HG03432 (cell line): ENCODE measurements at regions not wholly inside any gene's neighbourhood (a gene's known extent, or its start where the extent isn't known, plus 50 kb on each side); places are given as distances from the start of the nearest gene placed in this dataset.
"Not testable (repeated sequence)": the region's sequence is repeated elsewhere in the genome, so short reads cannot be mapped to it uniquely, and the experiment has no call there.

Experiments used
- ATAC-seq: cut with Tn5 transposase; IDR thresholded peaks from one replicate; pipeline ENCODE4 v1.9.1; 2021; ENCODE audit warnings: mild to moderate bottlenecking, moderate library complexity; ENCODE audit not compliant: unreplicated experiment

DNA sequence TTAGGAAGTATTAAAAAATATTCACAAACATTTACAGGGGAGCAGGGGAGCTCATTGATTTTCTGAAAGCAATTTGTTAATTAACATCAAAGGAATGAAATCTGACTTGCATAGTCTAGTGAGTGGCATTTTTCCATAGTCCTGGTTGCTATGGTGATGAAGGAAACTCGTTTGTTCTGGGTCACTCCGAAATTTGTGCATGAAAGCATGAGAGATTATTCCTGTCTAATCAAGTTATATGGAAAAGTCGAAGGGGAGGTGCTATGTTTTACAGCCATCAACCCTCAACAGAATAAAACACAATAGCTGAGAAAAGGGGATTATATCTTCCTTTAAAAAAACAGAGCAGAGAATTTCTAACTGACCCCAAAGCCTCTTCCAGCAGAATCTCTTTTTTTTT, 1495.7 kb upstream of the WWC1 start:
- ATAC-seq = no peak

DNA sequence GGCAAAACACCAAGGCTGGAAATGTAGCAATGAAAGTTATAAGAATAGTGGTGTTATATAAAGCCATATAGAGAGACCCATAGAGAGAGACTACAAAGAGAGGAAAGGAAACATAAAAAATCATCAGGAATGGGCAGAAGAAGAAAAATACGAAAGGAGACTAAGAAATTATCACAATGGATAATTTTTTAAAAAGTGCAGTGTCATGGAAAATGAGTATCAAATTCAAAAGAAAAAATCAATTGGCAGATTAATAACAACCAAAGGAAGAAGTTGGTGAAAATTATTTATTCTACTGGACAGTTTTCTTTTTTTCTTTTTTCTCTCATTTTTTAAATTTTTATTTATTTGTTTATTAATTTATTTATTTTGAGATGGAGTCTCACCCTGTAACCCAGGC, 1488.4 kb upstream of the WWC1 start:
- ATAC-seq = no peak

DNA sequence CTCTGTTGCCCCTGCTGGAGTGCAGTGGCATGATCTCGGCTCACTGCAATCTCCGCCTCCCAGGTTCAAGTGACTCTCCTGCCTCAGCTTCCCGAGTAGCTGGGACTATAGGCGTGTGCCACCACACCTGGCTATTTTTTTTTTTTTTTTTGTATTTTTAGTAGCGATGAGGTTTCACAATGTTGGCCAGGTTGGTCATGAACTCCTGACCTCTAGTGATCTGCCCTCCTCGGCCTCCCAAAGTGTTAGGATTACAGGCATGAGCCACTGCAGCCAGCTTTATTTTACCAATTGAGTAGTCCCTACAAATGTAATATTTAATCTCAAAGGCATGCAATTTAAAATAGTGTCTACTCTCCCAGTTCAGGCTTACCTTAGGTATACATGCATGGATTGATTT, 1487.2 kb upstream of the WWC1 start:
- not testable (repeated sequence) for ATAC-seq

- not testable (repeated sequence) for ATAC-seq
Observed at GRCh38 chr5:166804693-166805092, 1486.8 kb upstream of the WWC1 start.

GRCh38 chr5:166810093-166810658, 1481.3 kb upstream of the WWC1 start:
- not testable (repeated sequence) for ATAC-seq

DNA sequence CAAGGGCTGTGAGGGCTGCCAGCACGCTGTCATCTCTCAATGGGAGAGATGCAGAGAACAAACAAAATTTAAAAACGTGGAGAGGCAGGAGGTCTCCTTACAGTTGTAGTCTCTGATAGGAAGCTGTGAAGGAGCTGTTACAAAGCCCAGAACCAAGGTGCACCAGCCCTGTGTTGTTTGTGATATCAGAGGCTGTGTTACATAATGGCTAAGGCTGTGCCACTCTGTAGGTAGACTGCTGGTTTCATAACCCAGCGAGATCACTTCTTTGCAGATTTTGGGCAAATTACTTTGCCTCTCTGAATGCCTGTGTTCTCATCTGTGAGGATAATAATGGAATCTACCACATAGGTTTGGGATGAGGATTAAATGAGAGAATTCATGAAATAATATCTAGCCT, 1480.7 kb upstream of the WWC1 start:
- no peak for ATAC-seq

- ATAC-seq = no peak
Observed at GRCh38 chr5:166823360-166823759, 1468.1 kb upstream of the WWC1 start.

GRCh38 chr5:166834246-166834645, 1457.2 kb upstream of the WWC1 start:
- ATAC-seq = no peak

DNA sequence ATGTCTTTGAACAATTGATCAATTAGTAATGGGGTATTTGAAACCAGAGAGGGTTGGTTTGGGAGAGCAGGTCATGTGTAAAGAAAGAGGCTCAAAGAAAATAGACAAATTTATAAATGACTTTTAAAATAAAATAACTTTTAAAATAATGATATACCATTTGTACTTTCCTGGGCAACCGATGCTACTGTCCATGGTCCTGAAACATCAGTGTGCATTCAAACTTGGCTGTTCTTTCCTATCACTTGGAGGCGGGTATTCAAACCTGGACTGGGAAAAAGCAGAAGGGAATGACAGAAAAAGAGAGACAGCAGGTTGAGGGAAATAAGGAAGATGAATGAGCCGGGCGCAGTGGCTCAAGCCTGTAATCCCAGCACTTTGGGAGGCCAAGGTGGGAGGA, 1446.4 kb upstream of the WWC1 start:
- no peak for ATAC-seq

GRCh38 chr5:166856791-166857190, 1434.7 kb upstream of the WWC1 start:
- ATAC-seq = no peak

DNA sequence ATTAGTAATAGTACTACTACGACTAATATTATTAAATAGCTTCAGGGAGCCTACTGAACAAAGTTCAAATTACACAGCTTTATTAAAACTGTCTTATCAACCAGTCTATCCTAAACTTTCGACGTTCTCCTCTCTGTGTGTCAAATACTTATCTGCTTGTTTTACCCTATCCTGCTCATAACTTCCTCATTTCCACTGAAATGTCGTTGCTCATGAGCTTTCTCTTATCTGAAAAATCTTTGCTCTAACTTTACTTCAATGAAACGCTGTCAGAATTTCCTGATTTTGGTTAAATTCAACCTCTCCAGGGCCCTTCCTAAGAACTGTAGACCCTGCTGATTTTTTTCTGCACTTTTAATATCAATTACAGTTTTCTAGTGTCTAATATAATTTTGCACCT, 1431.0 kb upstream of the WWC1 start:
- ATAC-seq = no peak

DNA sequence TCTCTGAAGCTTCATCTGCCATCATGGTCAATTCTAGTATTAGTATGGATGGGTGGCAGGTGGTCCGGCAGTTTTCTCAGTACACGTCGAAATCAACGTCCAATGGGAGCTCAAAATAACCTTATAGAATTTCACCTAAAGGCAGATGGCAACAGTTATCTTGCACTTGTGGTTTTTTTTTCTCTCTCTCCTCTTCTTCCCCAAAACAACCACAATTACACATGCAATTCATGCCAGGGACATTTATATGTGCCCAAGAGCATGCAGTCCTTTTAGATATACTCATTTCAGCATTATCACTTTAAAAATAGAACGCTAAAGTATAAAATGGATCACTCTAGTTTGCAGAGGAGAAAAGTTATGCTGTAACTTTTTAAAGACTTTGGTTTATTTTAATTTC, 1428.9 kb upstream of the WWC1 start:
- ATAC-seq = no peak

GRCh38 chr5:166865206-166865605, 1426.2 kb upstream of the WWC1 start:
- ATAC-seq = no peak

- ATAC-seq = no peak
Observed at GRCh38 chr5:166880456-166880855, 1411.0 kb upstream of the WWC1 start.

GRCh38 chr5:166881802-166882201, 1409.6 kb upstream of the WWC1 start:
- ATAC-seq = no peak

DNA sequence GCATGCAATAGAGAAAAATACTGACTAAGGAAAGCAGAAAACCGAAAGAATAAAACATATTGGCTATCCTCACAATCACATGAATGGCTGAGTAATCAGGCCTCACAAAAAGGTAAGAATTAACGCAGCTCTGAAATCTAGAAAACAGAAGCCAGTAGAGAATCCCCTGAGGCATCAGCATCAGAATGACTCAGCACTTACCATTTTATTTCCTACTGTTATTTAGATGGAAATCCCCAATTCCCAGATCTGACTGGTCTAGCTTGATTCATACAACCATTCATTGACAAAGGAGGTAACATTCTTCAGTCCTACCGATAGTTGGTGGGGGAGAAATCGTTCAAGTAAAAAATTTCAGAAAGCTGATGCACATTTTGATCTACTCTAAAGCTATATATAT, 1408.4 kb upstream of the WWC1 start:
- ATAC-seq = no peak

DNA sequence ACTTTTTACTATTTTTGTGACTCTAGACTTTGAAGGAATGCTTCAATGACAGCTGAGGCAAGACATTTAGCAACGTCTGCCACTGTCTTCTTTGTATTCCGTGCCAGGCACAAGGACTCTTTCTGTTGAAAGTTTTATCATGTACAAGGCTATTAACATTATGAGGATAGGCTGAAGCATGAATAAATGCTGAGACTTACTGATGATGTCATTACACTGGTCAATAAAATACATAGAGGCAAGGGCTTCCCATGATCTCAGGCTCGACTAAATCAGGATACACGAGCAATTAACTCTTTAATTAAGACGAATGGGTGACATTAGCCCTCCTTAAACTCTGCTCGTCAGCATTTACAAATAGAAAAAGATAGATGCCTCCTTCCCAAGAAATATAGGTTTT, 1393.3 kb upstream of the WWC1 start:
- ATAC-seq = no peak

DNA sequence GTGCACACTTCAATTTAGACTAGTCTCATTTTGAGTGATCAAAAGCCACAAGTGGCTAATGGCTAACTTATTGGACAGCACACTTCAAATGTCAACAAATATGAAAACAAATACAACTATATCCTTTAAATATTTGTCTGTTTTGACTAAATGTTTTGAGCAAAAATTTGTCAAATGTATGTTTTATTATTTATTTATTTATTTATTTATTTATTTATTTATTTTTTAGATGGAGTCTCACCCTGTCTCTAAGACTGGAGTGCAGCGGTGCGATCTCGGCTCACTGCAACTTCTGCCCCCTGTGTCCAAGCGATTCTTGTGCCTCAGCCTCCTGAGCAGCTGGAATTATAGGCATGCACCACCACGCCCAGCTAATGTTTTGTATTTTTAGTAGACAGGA, 1392.1 kb upstream of the WWC1 start:
- ATAC-seq = no peak

- ATAC-seq = no peak
Observed at GRCh38 chr5:166904571-166904970, 1386.9 kb upstream of the WWC1 start.

GRCh38 chr5:166906991-166907713, 1384.3 kb upstream of the WWC1 start:
- no peak for ATAC-seq

GRCh38 chr5:166909040-166909439, 1382.4 kb upstream of the WWC1 start:
- no peak for ATAC-seq

DNA sequence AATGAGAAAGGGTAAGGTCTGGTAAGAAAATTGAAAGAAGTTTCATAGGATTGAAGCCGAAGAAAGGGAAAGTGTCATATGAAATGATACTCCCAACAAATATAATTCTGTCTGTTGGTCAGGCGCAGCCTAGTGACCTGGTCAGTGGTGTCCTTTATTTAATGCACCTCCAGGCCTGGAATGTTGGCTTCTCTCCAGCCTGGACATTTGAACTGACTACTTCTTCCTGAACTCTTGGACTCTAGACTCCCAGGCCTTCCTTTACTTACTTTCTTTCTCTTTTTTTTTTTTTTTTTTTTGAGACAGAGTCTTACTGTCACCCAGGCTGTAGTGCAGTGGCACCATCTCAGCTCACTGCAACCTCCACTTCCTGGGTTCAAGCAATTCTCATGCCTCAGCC, 1381.5 kb upstream of the WWC1 start:
- no peak for ATAC-seq

- no peak for ATAC-seq
Observed at GRCh38 chr5:166910995-166911394, 1380.5 kb upstream of the WWC1 start.
